ENCODE measurements at regions not wholly inside any gene's neighbourhood (a gene's known extent, or its start where the extent isn't known, plus 50 kb on each side); places are given as distances from the start of the nearest gene placed in this dataset.

DNA sequence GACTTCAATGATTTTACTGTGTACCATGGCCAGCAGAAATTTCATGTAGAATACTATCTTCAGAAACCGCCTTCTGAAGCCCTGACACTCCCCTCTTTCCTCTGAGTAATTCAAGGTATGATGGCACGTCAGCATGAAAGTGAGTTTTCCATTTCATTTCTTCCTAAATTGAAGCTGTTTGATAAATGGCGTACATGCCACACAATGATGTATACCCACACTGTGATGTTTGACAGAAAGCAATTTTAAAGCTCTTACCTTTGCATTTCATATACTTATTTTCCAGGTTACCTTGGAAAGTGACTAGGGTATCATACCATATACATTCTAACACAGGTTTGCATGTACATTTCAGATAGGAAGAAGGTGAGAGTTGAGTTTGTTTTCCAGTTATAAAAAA is 147.9 kb upstream of the LRRC3B start:
- TF ChIP-seq REST (IDR thresholded peaks at IDR 0.05) (no peak), CTCF (IDR thresholded peaks at IDR 0.05; ENCODE audit: low read depth, low read length, missing input control) (no peak), MAX (IDR thresholded peaks at IDR 0.05) (no peak), ATF3 (IDR thresholded peaks at IDR 0.05) (no peak), RXRA (IDR thresholded peaks at IDR 0.05) (no peak), TAF1 (conservative IDR thresholded peaks at IDR 0.05) (no peak), SP1 (IDR thresholded peaks at IDR 0.05) (no peak), YY1 (IDR thresholded peaks at IDR 0.05) (no peak), GABPA (IDR thresholded peaks at IDR 0.05 in 1 of 2, conservative IDR thresholded peaks at IDR 0.05 in 1 of 2) (no peak), NR2F2 (IDR thresholded peaks at IDR 0.05) (no peak), RAD21 (IDR thresholded peaks at IDR 0.05) (no peak), JUND (IDR thresholded peaks at IDR 0.05) (no peak), FOXA1 (IDR thresholded peaks at IDR 0.05) (no peak)
- TF ChIP-seq, protein P1, sequence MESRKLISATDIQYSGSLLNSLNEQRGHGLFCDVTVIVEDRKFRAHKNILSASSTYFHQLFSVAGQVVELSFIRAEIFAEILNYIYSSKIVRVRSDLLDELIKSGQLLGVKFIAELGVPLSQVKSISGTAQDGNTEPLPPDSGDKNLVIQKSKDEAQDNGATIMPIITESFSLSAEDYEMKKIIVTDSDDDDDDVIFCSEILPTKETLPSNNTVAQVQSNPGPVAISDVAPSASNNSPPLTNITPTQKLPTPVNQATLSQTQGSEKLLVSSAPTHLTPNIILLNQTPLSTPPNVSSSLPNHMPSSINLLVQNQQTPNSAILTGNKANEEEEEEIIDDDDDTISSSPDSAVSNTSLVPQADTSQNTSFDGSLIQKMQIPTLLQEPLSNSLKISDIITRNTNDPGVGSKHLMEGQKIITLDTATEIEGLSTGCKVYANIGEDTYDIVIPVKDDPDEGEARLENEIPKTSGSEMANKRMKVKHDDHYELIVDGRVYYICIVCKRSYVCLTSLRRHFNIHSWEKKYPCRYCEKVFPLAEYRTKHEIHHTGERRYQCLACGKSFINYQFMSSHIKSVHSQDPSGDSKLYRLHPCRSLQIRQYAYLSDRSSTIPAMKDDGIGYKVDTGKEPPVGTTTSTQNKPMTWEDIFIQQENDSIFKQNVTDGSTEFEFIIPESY (IDR thresholded peaks at IDR 0.05), result no peak

Data from liver (tissue), 3 donors.